ENCODE measurements at regions not wholly inside any gene's neighbourhood (a gene's known extent, or its start where the extent isn't known, plus 50 kb on each side); places are given as distances from the start of the nearest gene placed in this dataset.

GRCh38 chr17:14750866-14751265 lies 450.0 kb downstream of the HS3ST3B1 start:
- H3K4me3 ChIP-seq (replicated peaks in 1 of 3) = no peak overlapping the region
- no peaks in the 10 kb centered on the region for H3K4me1 ChIP-seq
- WGBS, 2 donors = 90% methylated on average over 2 to 5 of the region's 5 CpGs
- no peaks in the 10 kb centered on the region for H3K9me3 ChIP-seq
- no peak for DNase-seq
- H3K27ac ChIP-seq = no peak overlapping the region
- intact Hi-C loops (cut with DNase I) = no loop called here
- H3K27me3 ChIP-seq = no peaks in the 10 kb centered on the region
- H3K36me3 ChIP-seq = no peaks in the 10 kb centered on the region
- TF ChIP-seq CTCF (IDR thresholded peaks at IDR 0.05) (no peak), POLR2A (IDR thresholded peaks at IDR 0.05) (no peak)

DNA sequence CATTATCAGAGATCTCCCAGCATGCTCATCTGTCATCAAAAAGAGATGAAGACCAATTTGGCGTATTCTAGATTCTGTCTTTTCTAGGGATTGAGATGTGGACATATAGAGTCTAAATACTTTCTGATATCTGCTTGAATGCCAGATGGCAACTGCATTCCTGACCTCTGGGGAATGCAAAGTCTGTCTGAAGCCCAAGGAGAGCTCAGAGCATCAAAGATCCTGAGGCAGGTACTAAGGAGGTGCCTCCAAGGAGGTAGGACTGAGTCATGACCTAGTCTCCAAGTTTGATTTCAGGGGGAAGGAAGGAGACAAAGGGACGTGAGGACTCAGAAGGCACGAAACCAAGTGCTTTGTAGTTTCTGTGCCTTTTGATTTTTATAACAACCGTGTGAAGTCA lies 448.4 kb downstream of the HS3ST3B1 start:
- H3K27ac ChIP-seq = no peak overlapping the region
- no peaks in the 10 kb centered on the region for H3K9me3 ChIP-seq
- 87 to 94% methylated on average over 4 of the region's 4 CpGs for WGBS, 2 donors
- no peaks in the 10 kb centered on the region for H3K27me3 ChIP-seq
- intact Hi-C loops (cut with DNase I) = no loop called here
- DNase-seq = no peak
- no peak overlapping the region for H3K4me3 ChIP-seq (replicated peaks in 1 of 3)
- no peaks in the 10 kb centered on the region for H3K4me1 ChIP-seq
- TF ChIP-seq POLR2A (IDR thresholded peaks at IDR 0.05) (no peak), CTCF (IDR thresholded peaks at IDR 0.05) (no peak)
- H3K36me3 ChIP-seq = no peaks in the 10 kb centered on the region

GRCh38 chr17:14748036-14748710 lies 447.3 kb downstream of the HS3ST3B1 start:
- Histone ChIP-seq H3K27me3 (no peaks in the 10 kb centered on the region), H3K9me3 (no peaks in the 10 kb centered on the region), H3K36me3 (no peaks in the 10 kb centered on the region), H3K4me1 (no peaks in the 10 kb centered on the region), H3K27ac (no peak overlapping the region), H3K4me3 (replicated peaks in 1 of 3) (no peak overlapping the region)
- TF ChIP-seq CTCF (IDR thresholded peaks at IDR 0.05) (no peak), POLR2A (IDR thresholded peaks at IDR 0.05) (no peak)
- DNase-seq = no peak
- intact Hi-C loops (cut with DNase I) = no loop called here
- 80 to 94% methylated on average over 12 of the region's 12 CpGs for WGBS, 2 donors

DNA sequence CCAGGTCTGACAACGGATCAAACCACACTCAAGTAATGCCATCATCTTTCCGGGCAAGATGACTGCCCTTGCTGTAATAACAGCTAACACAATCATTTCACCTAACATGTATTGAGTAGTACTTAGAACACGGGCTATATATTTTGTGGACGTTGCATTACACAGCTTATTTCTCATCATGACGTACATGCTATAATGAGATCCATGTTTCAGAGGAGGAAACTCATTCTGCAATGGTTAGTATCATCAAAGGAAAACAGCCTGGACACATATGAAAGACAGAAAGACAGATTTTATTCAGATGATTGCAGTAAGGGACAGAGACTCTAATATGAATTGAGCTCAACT lies 446.7 kb downstream of the HS3ST3B1 start:
- intact Hi-C loops (cut with DNase I) = no loop called here
- H3K27ac ChIP-seq = no peak overlapping the region
- H3K4me1 ChIP-seq = no peaks in the 10 kb centered on the region
- H3K9me3 ChIP-seq = no peaks in the 10 kb centered on the region
- no peak for DNase-seq
- TF ChIP-seq POLR2A (IDR thresholded peaks at IDR 0.05) (no peak), CTCF (IDR thresholded peaks at IDR 0.05) (no peak)
- H3K27me3 ChIP-seq = no peaks in the 10 kb centered on the region
- no peaks in the 10 kb centered on the region for H3K36me3 ChIP-seq
- no peak overlapping the region for H3K4me3 ChIP-seq (replicated peaks in 1 of 3)
- WGBS, 2 donors = 80 to 90% methylated on average over 5 of the region's 5 CpGs

- no peaks in the 10 kb centered on the region for H3K36me3 ChIP-seq
- DNase-seq = no peak
- 77 to 81% methylated on average over 8 of the region's 8 CpGs for WGBS, 2 donors
- H3K4me1 ChIP-seq = no peaks in the 10 kb centered on the region
- no peak overlapping the region for H3K27ac ChIP-seq
- intact Hi-C loops (cut with DNase I) = no loop called here
- no peak overlapping the region for H3K4me3 ChIP-seq (replicated peaks in 1 of 3)
- no peaks in the 10 kb centered on the region for H3K9me3 ChIP-seq
- H3K27me3 ChIP-seq = no peaks in the 10 kb centered on the region
- TF ChIP-seq CTCF (IDR thresholded peaks at IDR 0.05) = no peak
- TF ChIP-seq POLR2A (IDR thresholded peaks at IDR 0.05) = no peak
Measured at GRCh38 chr17:14746822-14747602, 446.1 kb downstream of the HS3ST3B1 start.
